ENCODE measurements at regions not wholly inside any gene's neighbourhood (a gene's known extent, or its start where the extent isn't known, plus 50 kb on each side); places are given as distances from the start of the nearest gene placed in this dataset.

DNA sequence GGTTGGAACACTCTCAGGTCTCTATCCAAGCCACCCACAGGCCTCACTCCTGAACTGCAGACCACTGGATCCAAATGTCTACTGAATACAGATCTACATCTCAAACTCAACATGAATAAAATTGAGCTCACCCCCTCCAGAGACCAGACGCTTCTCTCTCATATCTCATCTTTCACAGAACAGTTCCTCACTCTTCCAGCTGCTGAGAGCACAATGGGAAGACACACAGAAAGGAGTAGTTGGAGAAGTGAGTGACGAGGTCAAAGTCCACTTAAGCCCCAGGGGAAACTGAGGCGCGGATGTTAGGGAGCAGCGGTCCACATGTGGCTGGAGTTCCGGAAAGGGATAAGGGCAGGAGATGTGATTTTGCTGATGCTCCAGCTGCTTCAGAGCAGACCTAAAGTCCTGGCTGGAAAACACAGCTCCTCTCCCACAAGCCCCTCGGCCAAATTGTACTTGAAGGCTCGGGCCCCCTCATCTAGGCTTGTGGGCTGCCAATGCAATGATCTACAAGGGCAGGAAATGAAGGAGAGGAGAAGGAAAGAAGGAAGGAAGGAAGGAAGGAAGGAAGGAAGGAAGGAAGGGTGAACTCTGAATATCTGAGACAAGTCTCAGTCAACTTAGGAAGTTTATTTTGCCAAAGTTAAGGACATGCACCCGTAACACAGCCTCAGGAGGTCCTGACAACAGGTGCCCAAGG lies 211.2 kb upstream of the TLE3 start:
- H3K36me3 ChIP-seq (ENCODE audit: low read depth) = no peaks in the 10 kb centered on the region
- no peak overlapping the region for H3K4me3 ChIP-seq (ENCODE audit: severe bottlenecking)
- no peak for ATAC-seq (ENCODE audit: low read depth)

DNA sequence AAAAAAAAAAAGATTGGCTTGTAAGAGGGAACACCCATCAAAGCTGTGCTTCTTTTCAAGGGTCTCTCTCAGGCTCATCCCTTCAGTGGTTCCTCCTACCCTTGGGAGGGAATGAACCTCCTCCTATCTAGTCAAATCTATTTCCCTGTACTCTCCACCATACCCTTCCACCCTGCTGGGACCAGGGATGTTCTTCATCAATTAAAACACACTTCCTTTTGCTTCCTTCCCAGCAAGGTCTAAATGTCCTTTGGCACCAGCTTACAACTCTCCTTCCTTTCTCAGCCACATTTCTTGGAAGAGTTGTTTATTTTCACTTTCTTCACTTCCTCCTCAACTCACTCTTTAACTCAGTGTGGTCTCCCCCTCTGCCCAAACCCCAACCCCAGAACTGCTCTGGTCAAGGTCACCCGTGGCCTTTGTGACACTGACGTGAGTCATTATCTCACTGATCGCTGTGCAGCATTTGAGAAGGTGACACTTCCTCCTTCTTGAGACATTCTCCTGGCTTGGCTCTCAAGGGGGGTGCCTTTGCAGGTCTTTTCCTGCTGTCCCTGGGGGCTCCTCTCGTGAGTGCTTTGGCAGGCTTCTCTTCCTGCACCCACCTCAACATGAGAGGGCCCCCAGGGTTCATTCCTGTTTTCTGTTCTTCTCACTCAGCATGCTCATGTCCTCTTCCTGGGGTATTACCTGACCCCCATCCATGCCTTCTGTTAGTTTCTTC lies 210.5 kb upstream of the TLE3 start:
- Histone ChIP-seq H3K27me3 (ENCODE audit: insufficient read depth, poor library complexity, severe bottlenecking) (no peaks in the 10 kb centered on the region), H3K27ac (ENCODE audit: poor library complexity, severe bottlenecking) (no peak overlapping the region), H3K9me3 (ENCODE audit: severe bottlenecking) (peaks cover 2% of the 10 kb centered on the region), H3K4me3 (ENCODE audit: severe bottlenecking) (no peak overlapping the region), H3K36me3 (ENCODE audit: low read depth) (no peaks in the 10 kb centered on the region), H3K4me1 (ENCODE audit: insufficient read depth, poor library complexity, severe bottlenecking) (no peaks in the 10 kb centered on the region)
- ATAC-seq (ENCODE audit: low read depth) = no peak
- TF ChIP-seq, protein P1, sequence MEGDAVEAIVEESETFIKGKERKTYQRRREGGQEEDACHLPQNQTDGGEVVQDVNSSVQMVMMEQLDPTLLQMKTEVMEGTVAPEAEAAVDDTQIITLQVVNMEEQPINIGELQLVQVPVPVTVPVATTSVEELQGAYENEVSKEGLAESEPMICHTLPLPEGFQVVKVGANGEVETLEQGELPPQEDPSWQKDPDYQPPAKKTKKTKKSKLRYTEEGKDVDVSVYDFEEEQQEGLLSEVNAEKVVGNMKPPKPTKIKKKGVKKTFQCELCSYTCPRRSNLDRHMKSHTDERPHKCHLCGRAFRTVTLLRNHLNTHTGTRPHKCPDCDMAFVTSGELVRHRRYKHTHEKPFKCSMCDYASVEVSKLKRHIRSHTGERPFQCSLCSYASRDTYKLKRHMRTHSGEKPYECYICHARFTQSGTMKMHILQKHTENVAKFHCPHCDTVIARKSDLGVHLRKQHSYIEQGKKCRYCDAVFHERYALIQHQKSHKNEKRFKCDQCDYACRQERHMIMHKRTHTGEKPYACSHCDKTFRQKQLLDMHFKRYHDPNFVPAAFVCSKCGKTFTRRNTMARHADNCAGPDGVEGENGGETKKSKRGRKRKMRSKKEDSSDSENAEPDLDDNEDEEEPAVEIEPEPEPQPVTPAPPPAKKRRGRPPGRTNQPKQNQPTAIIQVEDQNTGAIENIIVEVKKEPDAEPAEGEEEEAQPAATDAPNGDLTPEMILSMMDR (IDR thresholded peaks at IDR 0.05; ENCODE audit: poor library complexity, severe bottlenecking) = no peak
- DNase-seq (ENCODE audit: low spot score) = no peak

More for the DNA sequence above, 211.2 kb upstream of the TLE3 start:
- Histone ChIP-seq H3K27ac (ENCODE audit: poor library complexity, severe bottlenecking) (no peak overlapping the region), H3K27me3 (ENCODE audit: insufficient read depth, poor library complexity, severe bottlenecking) (no peaks in the 10 kb centered on the region), H3K4me1 (ENCODE audit: insufficient read depth, poor library complexity, severe bottlenecking) (no peaks in the 10 kb centered on the region), H3K9me3 (ENCODE audit: severe bottlenecking) (peaks cover 2% of the 10 kb centered on the region)
- no peak for DNase-seq (ENCODE audit: low spot score)
- TF ChIP-seq, protein P1 (IDR thresholded peaks at IDR 0.05; ENCODE audit: poor library complexity, severe bottlenecking) = no peak

DNA sequence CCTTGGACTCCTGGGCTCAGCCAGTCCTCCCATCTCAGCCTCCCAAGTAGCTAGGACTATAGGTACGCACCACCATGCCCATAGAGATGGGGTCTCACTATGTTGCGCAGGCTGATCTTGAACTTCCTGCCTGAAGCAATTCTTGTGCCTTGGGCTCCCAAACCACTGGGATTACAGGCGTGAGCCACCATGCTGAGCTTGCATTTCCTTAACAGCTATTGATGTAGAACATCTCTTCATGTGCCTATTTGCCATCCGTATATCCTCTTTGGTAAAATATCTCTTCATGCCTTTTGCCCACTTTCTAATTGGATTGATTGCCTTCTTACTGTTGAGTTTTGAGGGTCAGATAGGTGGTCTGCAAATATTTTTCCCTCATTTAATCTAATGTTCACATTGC lies 208.9 kb upstream of the TLE3 start:
- ATAC-seq (ENCODE audit: low read depth) (no peak), DNase-seq (ENCODE audit: low spot score) (no peak)
- peaks cover 2% of the 10 kb centered on the region for H3K9me3 ChIP-seq (ENCODE audit: severe bottlenecking)
- H3K4me1 ChIP-seq (ENCODE audit: insufficient read depth, poor library complexity, severe bottlenecking) = no peaks in the 10 kb centered on the region
- H3K4me3 ChIP-seq (ENCODE audit: severe bottlenecking) = no peak overlapping the region
- no peak overlapping the region for H3K27ac ChIP-seq (ENCODE audit: poor library complexity, severe bottlenecking)
- no peaks in the 10 kb centered on the region for H3K36me3 ChIP-seq (ENCODE audit: low read depth)
- H3K27me3 ChIP-seq (ENCODE audit: insufficient read depth, poor library complexity, severe bottlenecking) = no peaks in the 10 kb centered on the region
- TF ChIP-seq, protein P1 (IDR thresholded peaks at IDR 0.05; ENCODE audit: poor library complexity, severe bottlenecking) = no peak

DNA sequence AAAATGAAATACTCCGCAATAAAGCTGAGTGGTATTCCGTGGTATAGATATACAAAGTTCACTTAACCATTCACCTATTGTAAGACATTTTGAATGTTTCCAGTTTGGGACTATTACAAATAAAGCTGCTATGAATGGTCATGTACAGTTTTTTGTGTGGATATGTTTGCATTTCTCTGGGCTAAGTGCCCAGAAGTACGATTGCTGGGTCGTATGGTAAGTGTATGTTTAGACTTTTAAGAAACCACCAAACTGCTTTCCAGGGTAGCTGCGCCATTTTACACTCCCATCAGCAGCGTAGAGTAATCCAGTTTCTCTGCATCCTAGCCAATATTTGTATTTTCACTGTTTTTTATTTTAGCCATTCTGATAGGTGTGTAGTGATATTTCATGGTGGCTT lies 208.4 kb upstream of the TLE3 start:
- Histone ChIP-seq H3K9me3 (ENCODE audit: severe bottlenecking) (peaks cover 2% of the 10 kb centered on the region), H3K36me3 (ENCODE audit: low read depth) (no peaks in the 10 kb centered on the region), H3K4me3 (ENCODE audit: severe bottlenecking) (no peak overlapping the region), H3K27me3 (ENCODE audit: insufficient read depth, poor library complexity, severe bottlenecking) (no peaks in the 10 kb centered on the region), H3K4me1 (ENCODE audit: insufficient read depth, poor library complexity, severe bottlenecking) (no peaks in the 10 kb centered on the region), H3K27ac (ENCODE audit: poor library complexity, severe bottlenecking) (no peak overlapping the region)
- ATAC-seq (ENCODE audit: low read depth) (no peak), DNase-seq (ENCODE audit: low spot score) (no peak)
- TF ChIP-seq, protein P1 (IDR thresholded peaks at IDR 0.05; ENCODE audit: poor library complexity, severe bottlenecking) = no peak

DNA sequence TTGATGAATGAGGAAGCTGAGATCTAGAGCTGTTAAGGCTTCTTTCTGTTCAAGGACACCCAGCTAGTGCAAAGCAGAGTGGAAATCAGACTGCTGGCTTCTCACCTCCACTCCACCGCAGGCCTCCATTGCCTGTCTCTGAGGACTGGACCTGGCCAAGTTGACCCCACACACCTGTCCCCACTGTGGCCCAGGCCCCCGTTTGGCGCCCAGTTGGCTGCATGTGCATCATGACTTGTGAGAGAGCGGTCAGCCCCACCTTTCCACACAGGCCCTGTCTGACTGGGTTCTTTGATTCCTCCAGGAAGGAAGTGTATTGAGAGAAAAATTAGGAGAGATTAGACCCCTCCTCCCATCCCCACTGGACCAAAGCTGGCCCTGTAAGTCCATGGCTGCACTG lies 206.3 kb upstream of the TLE3 start:
- Histone ChIP-seq H3K4me3 (ENCODE audit: severe bottlenecking) (no peak overlapping the region), H3K9me3 (ENCODE audit: severe bottlenecking) (peaks cover 2% of the 10 kb centered on the region), H3K27ac (ENCODE audit: poor library complexity, severe bottlenecking) (no peak overlapping the region), H3K4me1 (ENCODE audit: insufficient read depth, poor library complexity, severe bottlenecking) (no peaks in the 10 kb centered on the region), H3K27me3 (ENCODE audit: insufficient read depth, poor library complexity, severe bottlenecking) (no peaks in the 10 kb centered on the region), H3K36me3 (ENCODE audit: low read depth) (no peaks in the 10 kb centered on the region)
- TF ChIP-seq, protein P1 (IDR thresholded peaks at IDR 0.05; ENCODE audit: poor library complexity, severe bottlenecking) = no peak
- ATAC-seq (ENCODE audit: low read depth) (no peak), DNase-seq (ENCODE audit: low spot score) (no peak)
